ENCODE measurements at regions not wholly inside any gene's neighbourhood (a gene's known extent, or its start where the extent isn't known, plus 50 kb on each side); places are given as distances from the start of the nearest gene placed in this dataset.

DNA sequence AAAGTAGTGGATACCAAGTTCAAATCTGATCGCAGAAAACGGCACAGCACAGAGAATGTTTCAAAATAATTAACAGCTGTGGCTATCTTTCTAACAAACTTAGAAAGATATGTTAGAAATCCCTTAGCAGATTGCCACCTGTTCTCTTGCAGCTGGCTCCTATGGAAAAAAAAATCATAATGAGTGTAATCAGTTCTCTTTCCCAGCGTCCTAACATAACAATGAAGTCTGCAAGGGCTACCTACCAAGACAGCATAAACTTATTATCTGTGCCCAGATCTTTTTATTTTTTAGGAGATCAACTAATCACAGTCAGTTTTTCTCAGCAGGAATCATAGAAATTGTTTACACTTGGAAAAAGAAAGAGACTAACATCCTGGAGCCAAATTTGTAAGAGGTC lies 358.6 kb upstream of the FOXG1 start:
- Histone ChIP-seq H3K27me3 (no peaks in the 10 kb centered on the region), H3K36me3 (no peaks in the 10 kb centered on the region), H3K4me1 (ENCODE audit: low read depth) (no peaks in the 10 kb centered on the region), H3K27ac (no peak overlapping the region), H3K4me3 (no peak overlapping the region), H3K9me3 (ENCODE audit: low read depth) (no peaks in the 10 kb centered on the region)
- TF ChIP-seq, protein P1, sequence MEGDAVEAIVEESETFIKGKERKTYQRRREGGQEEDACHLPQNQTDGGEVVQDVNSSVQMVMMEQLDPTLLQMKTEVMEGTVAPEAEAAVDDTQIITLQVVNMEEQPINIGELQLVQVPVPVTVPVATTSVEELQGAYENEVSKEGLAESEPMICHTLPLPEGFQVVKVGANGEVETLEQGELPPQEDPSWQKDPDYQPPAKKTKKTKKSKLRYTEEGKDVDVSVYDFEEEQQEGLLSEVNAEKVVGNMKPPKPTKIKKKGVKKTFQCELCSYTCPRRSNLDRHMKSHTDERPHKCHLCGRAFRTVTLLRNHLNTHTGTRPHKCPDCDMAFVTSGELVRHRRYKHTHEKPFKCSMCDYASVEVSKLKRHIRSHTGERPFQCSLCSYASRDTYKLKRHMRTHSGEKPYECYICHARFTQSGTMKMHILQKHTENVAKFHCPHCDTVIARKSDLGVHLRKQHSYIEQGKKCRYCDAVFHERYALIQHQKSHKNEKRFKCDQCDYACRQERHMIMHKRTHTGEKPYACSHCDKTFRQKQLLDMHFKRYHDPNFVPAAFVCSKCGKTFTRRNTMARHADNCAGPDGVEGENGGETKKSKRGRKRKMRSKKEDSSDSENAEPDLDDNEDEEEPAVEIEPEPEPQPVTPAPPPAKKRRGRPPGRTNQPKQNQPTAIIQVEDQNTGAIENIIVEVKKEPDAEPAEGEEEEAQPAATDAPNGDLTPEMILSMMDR (IDR thresholded peaks at IDR 0.05; ENCODE audit: low read depth, low read length) = no peak
- no peak for DNase-seq (ENCODE audit: low read depth in 1 of 2, low spot score in 1 of 2)

DNA sequence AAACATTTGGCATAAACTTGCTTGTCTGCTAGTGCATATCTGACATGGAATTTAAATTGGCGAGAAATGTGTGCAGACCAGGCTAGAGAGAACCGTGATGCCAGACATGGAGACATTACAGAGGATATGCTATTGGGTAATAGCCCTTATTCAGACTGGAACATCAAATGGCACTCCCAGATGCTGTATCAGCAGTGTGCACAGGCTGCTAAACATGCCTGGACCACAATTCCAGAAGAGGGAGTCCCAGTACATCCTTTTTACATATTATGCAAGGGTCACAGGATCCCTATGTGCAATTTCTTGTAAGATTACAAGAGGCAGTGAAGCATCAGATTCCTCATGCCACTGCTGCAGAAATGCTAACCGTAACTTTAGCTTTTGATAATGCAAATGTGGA lies 354.5 kb upstream of the FOXG1 start:
- peak in 1 of 2 donors; percentile 63 for DNase-seq (ENCODE audit: low read depth in 1 of 2, low spot score in 1 of 2)
- Histone ChIP-seq H3K4me1 (ENCODE audit: low read depth) (no peaks in the 10 kb centered on the region), H3K36me3 (no peaks in the 10 kb centered on the region), H3K4me3 (no peak overlapping the region), H3K27ac (no peak overlapping the region), H3K9me3 (ENCODE audit: low read depth) (no peaks in the 10 kb centered on the region), H3K27me3 (no peaks in the 10 kb centered on the region)
- TF ChIP-seq, protein P1 (IDR thresholded peaks at IDR 0.05; ENCODE audit: low read depth, low read length) = no peak

DNA sequence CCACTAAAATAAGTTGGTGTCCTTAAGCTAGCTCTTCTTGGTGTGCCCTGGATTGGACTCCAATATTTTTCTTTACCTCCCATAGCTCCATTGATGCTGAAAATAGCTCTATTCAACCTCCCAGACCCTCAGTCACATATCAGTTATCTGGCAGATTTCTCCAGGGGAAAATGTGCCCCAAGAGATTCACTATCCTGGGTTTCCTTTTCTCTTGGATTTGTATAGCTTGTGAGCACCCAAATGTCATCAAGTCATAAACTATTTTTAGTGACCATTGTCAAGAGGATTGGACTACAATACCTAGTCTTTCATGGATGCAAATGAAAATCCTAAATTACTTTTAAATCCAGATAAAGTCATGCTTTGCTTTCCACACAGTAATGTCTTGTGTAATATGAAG lies 339.6 kb upstream of the FOXG1 start:
- TF ChIP-seq, protein P1 (IDR thresholded peaks at IDR 0.05; ENCODE audit: low read depth, low read length) = no peak
- no peaks in the 10 kb centered on the region for H3K27me3 ChIP-seq
- H3K27ac ChIP-seq = no peak overlapping the region
- no peaks in the 10 kb centered on the region for H3K36me3 ChIP-seq
- no peaks in the 10 kb centered on the region for H3K4me1 ChIP-seq (ENCODE audit: low read depth)
- no peak overlapping the region for H3K4me3 ChIP-seq
- no peak for DNase-seq (ENCODE audit: low read depth in 1 of 2, low spot score in 1 of 2)
- H3K9me3 ChIP-seq (ENCODE audit: low read depth) = no peaks in the 10 kb centered on the region

DNA sequence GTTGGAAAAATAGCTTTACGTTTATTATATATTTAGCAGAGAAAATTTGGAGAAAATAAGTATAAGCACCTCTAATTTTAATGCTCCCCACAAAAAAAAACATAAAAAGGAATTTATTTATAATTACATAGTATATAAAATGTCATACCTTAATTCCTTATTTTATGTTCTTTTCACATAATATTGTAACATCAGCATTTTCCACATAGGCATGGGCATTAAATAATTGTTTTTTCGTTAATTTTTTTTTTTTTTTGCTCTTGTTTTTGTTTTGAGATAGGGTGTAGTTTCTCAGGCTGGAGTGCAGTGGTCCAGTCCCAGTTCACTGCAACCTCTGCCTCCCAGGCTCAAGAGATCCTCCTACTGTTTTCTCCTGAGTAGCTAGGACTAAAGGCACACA lies 329.8 kb upstream of the FOXG1 start:
- TF ChIP-seq, protein P1 (IDR thresholded peaks at IDR 0.05; ENCODE audit: low read depth, low read length) = no peak
- Histone ChIP-seq H3K9me3 (ENCODE audit: low read depth) (no peaks in the 10 kb centered on the region), H3K27me3 (no peaks in the 10 kb centered on the region), H3K4me3 (no peak overlapping the region), H3K27ac (no peak overlapping the region), H3K36me3 (no peaks in the 10 kb centered on the region), H3K4me1 (ENCODE audit: low read depth) (no peaks in the 10 kb centered on the region)
- DNase-seq (ENCODE audit: low read depth in 1 of 2, low spot score in 1 of 2) = no peak

DNA sequence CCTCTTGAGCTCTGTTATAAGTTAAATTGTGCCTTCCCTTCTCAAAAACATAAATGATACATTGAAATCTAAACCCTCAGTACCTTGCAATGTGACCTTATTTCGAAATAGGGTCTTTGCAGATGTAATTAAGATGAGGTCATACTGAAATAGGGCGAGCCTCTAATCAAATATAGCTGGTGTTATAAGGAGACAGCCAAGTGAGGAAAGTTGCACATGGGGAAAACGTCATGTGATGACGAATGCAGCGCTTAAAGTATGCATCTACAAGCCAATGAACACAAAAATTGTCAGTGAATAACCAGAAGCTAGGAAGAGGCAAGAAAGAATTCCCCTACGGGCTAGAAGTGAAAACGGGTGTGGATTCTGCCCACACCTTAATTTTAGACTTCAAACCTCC lies 305.2 kb upstream of the FOXG1 start:
- TF ChIP-seq, protein P1 (IDR thresholded peaks at IDR 0.05; ENCODE audit: low read depth, low read length) = no peak
- DNase-seq (ENCODE audit: low read depth in 1 of 2, low spot score in 1 of 2) = peak in 1 of 2 donors; percentile 55

DNA sequence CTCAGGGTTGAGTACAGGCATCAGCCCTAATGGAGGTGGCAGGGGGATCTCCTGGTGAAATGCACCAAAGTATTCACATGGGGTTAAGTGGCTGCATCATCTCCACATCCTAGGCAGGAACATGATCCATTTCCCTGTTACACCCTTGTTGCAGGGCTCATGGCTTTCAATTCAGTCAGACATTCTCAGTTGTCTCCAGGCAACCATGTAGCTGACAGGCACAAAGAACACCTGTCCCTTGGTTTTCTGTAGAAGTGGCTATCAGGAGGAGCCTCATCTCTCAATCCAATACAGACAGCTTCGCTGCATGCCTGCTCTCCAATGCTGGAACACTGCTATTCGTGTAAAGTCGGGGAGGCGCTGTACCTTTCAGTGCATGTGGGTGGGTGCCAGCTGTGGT lies 299.0 kb upstream of the FOXG1 start:
- Histone ChIP-seq H3K27ac (no peak overlapping the region), H3K27me3 (no peaks in the 10 kb centered on the region)

More for the DNA sequence above, 305.2 kb upstream of the FOXG1 start:
- Histone ChIP-seq H3K4me3 (no peak overlapping the region), H3K27ac (no peak overlapping the region), H3K36me3 (no peaks in the 10 kb centered on the region), H3K27me3 (no peaks in the 10 kb centered on the region), H3K9me3 (ENCODE audit: low read depth) (no peaks in the 10 kb centered on the region), H3K4me1 (ENCODE audit: low read depth) (no peaks in the 10 kb centered on the region)

More for the DNA sequence above, 299.0 kb upstream of the FOXG1 start:
- Histone ChIP-seq H3K4me1 (ENCODE audit: low read depth) (peaks cover 11% of the 10 kb centered on the region), H3K9me3 (ENCODE audit: low read depth) (no peaks in the 10 kb centered on the region), H3K36me3 (no peaks in the 10 kb centered on the region), H3K4me3 (no peak overlapping the region)
- DNase-seq (ENCODE audit: low read depth in 1 of 2, low spot score in 1 of 2) = no peak
- TF ChIP-seq, protein P1 (IDR thresholded peaks at IDR 0.05; ENCODE audit: low read depth, low read length) = no peak
